Stimulated activated effector memory CD8-positive, alpha-beta T cell treated with anti-CD3 and anti-CD28 coated beads, Interleukin-12 subunit alpha, Interleukin-12 subunit beta, amount 100 ng/mL, for 72 hours (primary cell): ENCODE measurements at regions not wholly inside any gene's neighbourhood (a gene's known extent, or its start where the extent isn't known, plus 50 kb on each side); places are given as distances from the start of the nearest gene placed in this dataset.
"Not testable (repeated sequence)": the region's sequence is repeated elsewhere in the genome, so short reads cannot be mapped to it uniquely, and the experiment has no call there.

Experiments
- ATAC-seq: fragments of 150-1000 bp; cut with Tn5 transposase; 2 replicates; pipeline ENCODE4 v1.10.0; 2021
- DNase-seq, 2 donors: peaks; one replicate each; pipeline ENCODE4 v3.0.0; 2021 to 2022; ENCODE audit warnings: low spot score in 2 of 2
- H3K27ac Mint-ChIP-seq: one replicate; pipeline ENCODE4 v1.8.0; 2022; ENCODE audit warnings: mild to moderate bottlenecking, mixed read lengths
- H3K36me3 Mint-ChIP-seq: one replicate; pipeline ENCODE4 v1.8.0; 2022; ENCODE audit warnings: mild to moderate bottlenecking, mixed read lengths
- H3K4me1 Mint-ChIP-seq: one replicate; pipeline ENCODE4 v1.8.0; 2022; ENCODE audit warnings: mixed read lengths
- H3K4me3 Mint-ChIP-seq: one replicate; pipeline ENCODE4 v1.8.0; 2022; ENCODE audit warnings: mild to moderate bottlenecking, mixed read lengths
- H3K9me3 Mint-ChIP-seq: one replicate; pipeline ENCODE4 v1.8.0; 2022; ENCODE audit warnings: mixed read lengths

- Mint-ChIP-seq H3K9me3 (peaks cover 3% of the 10 kb centered on the region), H3K36me3 (no peaks in the 10 kb centered on the region), H3K4me1 (no peaks in the 10 kb centered on the region), H3K4me3 (no peak overlapping the region), H3K27ac (no peak overlapping the region)
- DNase-seq: no peak
- no peak for ATAC-seq
Observed at GRCh38 chr5:110812639-110813038, 73.8 kb downstream of the SLC25A46 start.

GRCh38 chr5:110815916-110816605, 77.3 kb downstream of the SLC25A46 start:
- Mint-ChIP-seq H3K9me3 (peaks cover 3% of the 10 kb centered on the region), H3K36me3 (no peaks in the 10 kb centered on the region), H3K27ac (no peak overlapping the region), H3K4me3 (no peak overlapping the region), H3K4me1 (no peaks in the 10 kb centered on the region)
- ATAC-seq (no peak), DNase-seq (no peak)

- Mint-ChIP-seq H3K36me3 (no peaks in the 10 kb centered on the region), H3K27ac (no peak overlapping the region), H3K4me1 (no peaks in the 10 kb centered on the region), H3K4me3 (no peak overlapping the region), H3K9me3 (peaks cover under 1% of the 10 kb centered on the region)
- no peak for DNase-seq
- no peak for ATAC-seq
Observed at GRCh38 chr5:110817459-110817858, 78.7 kb downstream of the SLC25A46 start.

DNA sequence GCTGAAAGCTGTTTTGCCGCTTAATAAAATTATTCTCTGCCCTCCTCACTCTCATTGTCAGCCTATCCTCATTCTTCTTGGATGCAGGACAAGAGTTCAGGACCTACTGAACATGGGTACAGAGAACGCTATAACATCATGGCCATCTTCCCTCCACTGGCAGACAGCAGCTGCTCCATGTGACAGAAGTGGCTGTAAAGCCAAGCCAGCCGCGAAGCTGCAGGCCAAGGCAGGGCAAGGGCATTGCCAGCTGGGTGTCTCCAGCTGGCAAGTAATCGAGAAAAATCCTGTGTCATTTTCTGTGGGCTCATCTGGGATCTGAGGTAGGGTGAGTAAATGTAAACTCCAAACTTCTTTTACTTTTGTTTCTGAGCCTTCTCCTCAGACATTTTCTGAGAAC, 84.8 kb downstream of the SLC25A46 start:
- Mint-ChIP-seq H3K4me1 (no peaks in the 10 kb centered on the region), H3K27ac (no peak overlapping the region), H3K36me3 (no peaks in the 10 kb centered on the region), H3K4me3 (no peak overlapping the region), H3K9me3 (peaks cover 10% of the 10 kb centered on the region)
- no peak for ATAC-seq
- no peak for DNase-seq

DNA sequence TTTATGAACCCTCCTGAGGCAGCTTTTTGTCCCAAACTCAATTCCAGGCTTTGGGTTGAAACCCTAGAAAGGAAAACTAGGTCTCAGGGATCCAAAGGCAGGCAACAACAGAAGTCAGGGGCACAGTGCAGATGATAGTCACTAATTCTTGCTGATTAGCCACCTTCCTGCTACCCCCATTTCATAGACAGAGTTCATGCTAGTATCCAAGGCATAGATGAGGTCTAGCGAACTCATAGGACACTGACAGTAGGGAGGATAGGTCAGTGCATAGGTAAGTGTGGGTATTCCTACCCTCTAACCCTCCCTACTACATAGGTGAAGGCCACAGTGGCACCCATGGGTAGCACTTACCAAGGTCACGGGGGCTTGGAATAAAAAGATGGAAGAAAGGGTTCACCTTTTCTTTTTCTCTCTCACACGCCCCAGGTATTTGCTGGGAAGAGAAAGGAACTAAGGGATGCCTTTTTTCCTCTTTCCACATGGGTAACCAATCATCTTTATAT, 86.2 kb downstream of the SLC25A46 start:
- DNase-seq (no peak), ATAC-seq (no peak)
- H3K36me3 Mint-ChIP-seq: no peaks in the 10 kb centered on the region
- H3K27ac Mint-ChIP-seq: no peak overlapping the region
- H3K4me1 Mint-ChIP-seq: no peaks in the 10 kb centered on the region
- no peak overlapping the region for H3K4me3 Mint-ChIP-seq
- H3K9me3 Mint-ChIP-seq: peaks cover 13% of the 10 kb centered on the region

GRCh38 chr5:110832683-110833082, 93.9 kb downstream of the SLC25A46 start:
- Mint-ChIP-seq H3K9me3 (peaks cover 11% of the 10 kb centered on the region), H3K27ac (no peak overlapping the region), H3K36me3 (no peaks in the 10 kb centered on the region), H3K4me1 (no peaks in the 10 kb centered on the region), H3K4me3 (no peak overlapping the region)
- ATAC-seq (no peak), DNase-seq (no peak)

- H3K27ac Mint-ChIP-seq, DNase-seq, ATAC-seq, H3K9me3 Mint-ChIP-seq, H3K4me3 Mint-ChIP-seq, H3K36me3 Mint-ChIP-seq, H3K4me1 Mint-ChIP-seq: not testable (repeated sequence)
Observed at GRCh38 chr5:110834933-110835332, 96.1 kb downstream of the SLC25A46 start.

DNA sequence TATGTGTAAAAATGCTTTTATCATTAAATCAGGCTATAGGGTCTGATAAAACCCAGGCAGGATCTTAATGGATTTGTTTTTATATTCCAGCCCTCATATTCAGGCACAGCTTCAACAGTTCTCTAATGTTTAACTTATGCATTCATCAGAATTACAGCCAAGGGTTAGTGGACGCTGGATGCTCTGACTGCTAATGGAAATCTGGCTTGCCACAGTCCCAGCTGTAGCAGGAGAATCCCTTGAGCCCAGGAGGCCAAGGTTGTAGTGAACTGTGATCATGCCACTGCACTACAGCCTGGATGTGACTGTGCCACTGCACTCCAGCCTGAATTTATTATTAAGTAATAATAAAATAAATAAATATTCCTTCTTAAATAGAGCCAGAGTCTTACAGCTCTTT, 98.0 kb downstream of the SLC25A46 start:
- H3K27ac Mint-ChIP-seq: no peak overlapping the region
- H3K9me3 Mint-ChIP-seq: peaks cover 8% of the 10 kb centered on the region
- H3K4me1 Mint-ChIP-seq: no peaks in the 10 kb centered on the region
- no peak for ATAC-seq
- H3K4me3 Mint-ChIP-seq: no peak overlapping the region
- no peak for DNase-seq
- H3K36me3 Mint-ChIP-seq: no peaks in the 10 kb centered on the region

DNA sequence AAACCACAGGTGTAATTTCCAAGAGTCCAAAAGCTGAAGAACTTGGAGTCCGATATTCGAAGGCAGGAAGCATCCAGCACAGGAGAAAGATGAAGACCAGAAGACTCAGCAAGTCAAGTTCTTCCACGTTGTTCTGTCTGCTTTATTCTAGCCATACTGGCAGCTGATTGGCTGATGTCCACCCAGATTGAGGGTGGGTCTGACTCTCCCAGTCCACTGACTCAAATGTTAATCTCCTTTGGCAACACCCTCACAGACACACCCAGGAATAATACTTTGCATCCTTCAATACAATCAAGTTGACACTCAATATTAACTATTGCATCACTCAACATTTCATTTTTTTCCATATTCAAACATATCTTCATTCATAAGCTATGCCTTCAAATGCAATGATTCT, 99.5 kb downstream of the SLC25A46 start:
- ATAC-seq, H3K36me3 Mint-ChIP-seq, H3K9me3 Mint-ChIP-seq, H3K4me1 Mint-ChIP-seq, DNase-seq, H3K4me3 Mint-ChIP-seq, H3K27ac Mint-ChIP-seq: not testable (repeated sequence)

GRCh38 chr5:110838961-110839360, 100.2 kb downstream of the SLC25A46 start:
- H3K27ac Mint-ChIP-seq: no peak overlapping the region
- peaks cover 8% of the 10 kb centered on the region for H3K9me3 Mint-ChIP-seq
- no peaks in the 10 kb centered on the region for H3K36me3 Mint-ChIP-seq
- no peak overlapping the region for H3K4me3 Mint-ChIP-seq
- no peak for DNase-seq
- no peaks in the 10 kb centered on the region for H3K4me1 Mint-ChIP-seq
- no peak for ATAC-seq

DNA sequence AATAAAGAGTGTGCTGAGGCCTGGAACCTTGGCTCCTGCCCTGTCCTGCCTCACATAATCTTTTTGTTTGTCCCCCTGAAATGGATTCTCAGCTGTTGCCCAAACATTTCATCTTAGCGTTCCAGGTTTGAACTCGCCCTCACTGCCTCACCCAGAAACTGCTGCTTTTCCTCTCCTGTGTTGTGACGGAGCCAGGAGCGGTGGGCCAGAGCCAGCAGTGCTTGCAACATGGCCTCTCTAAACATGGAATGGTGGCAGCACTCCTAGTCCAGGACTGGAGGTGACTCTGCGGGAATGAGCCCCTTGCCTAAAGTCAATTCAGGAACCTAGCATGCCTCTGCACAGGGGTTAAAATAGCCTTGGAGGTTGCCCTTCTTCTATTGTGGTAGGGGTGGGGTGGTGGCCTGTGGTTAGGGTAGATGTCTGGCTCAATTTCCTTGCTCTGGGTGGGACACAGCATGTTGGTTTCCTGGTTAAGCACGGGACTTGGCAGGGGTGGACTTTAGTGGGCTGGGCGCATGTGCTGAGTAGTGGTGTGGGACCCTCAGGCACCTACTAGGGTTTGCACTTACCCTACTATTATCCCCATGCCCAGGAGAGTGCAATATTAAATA, 101.6 kb downstream of the SLC25A46 start:
- Mint-ChIP-seq H3K27ac (no peak overlapping the region), H3K4me3 (no peak overlapping the region), H3K9me3 (peaks cover 11% of the 10 kb centered on the region), H3K4me1 (no peaks in the 10 kb centered on the region), H3K36me3 (no peaks in the 10 kb centered on the region)
- DNase-seq (no peak), ATAC-seq (no peak)

- no peak overlapping the region for H3K27ac Mint-ChIP-seq
- H3K4me1 Mint-ChIP-seq: no peaks in the 10 kb centered on the region
- no peak overlapping the region for H3K4me3 Mint-ChIP-seq
Observed at GRCh38 chr5:110841137-110841536, 102.3 kb downstream of the SLC25A46 start.

GRCh38 chr5:110842948-110843347, 104.1 kb downstream of the SLC25A46 start:
- Mint-ChIP-seq H3K36me3 (no peaks in the 10 kb centered on the region), H3K4me3 (no peak overlapping the region), H3K27ac (no peak overlapping the region), H3K9me3 (peaks cover 8% of the 10 kb centered on the region), H3K4me1 (no peaks in the 10 kb centered on the region)
- DNase-seq: no peak
- ATAC-seq: no peak

More at GRCh38 chr5:110841137-110841536, 102.3 kb downstream of the SLC25A46 start:
- DNase-seq (no peak), ATAC-seq (no peak)
- Mint-ChIP-seq H3K36me3 (no peaks in the 10 kb centered on the region), H3K9me3 (peaks cover 6% of the 10 kb centered on the region)

- Mint-ChIP-seq H3K9me3 (peaks cover 8% of the 10 kb centered on the region), H3K4me3 (no peak overlapping the region), H3K36me3 (no peaks in the 10 kb centered on the region), H3K4me1 (no peaks in the 10 kb centered on the region), H3K27ac (no peak overlapping the region)
- DNase-seq: no peak
- no peak for ATAC-seq
Observed at GRCh38 chr5:110844251-110844650, 105.4 kb downstream of the SLC25A46 start.

DNA sequence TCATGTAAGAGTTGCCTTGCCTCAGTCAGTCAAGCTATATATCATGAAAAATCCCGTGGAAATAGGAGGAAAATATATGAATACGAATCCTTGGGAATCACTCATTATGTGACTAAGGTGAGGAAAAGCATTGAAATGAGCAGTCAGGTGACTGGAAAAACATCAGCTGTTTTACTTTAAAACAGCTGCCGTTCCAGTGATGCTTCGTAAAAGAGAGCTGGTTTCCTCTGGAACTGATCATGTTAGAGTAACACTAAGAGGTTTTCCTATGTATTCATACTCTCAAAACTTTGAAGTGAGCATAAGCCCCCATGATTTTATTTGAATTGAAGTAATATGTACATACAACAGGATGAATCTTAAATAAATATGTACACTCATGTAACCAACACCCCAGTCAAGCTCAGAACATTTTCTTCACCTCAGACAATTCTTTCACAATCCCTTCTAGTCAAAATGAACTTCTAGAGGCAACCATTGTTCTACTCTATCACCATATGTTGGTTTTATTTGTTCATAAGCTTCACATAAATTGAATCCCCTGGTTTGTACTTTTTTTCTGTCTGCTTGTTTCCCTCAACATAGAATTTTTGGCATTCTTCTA, 107.7 kb downstream of the SLC25A46 start:
- H3K36me3 Mint-ChIP-seq: no peaks in the 10 kb centered on the region
- peaks cover 9% of the 10 kb centered on the region for H3K9me3 Mint-ChIP-seq
- H3K4me1 Mint-ChIP-seq: no peaks in the 10 kb centered on the region
- H3K4me3 Mint-ChIP-seq: no peak overlapping the region
- H3K27ac Mint-ChIP-seq: no peak overlapping the region
- DNase-seq (no peak), ATAC-seq (no peak)

- Mint-ChIP-seq H3K4me1 (no peaks in the 10 kb centered on the region), H3K27ac (no peak overlapping the region), H3K4me3 (no peak overlapping the region), H3K9me3 (peaks cover 9% of the 10 kb centered on the region), H3K36me3 (no peaks in the 10 kb centered on the region)
- DNase-seq (no peak), ATAC-seq (no peak)
Observed at GRCh38 chr5:110851357-110851756, 112.5 kb downstream of the SLC25A46 start.
